ENCODE measurements at regions not wholly inside any gene's neighbourhood (a gene's known extent, or its start where the extent isn't known, plus 50 kb on each side); places are given as distances from the start of the nearest gene placed in this dataset.

DNA sequence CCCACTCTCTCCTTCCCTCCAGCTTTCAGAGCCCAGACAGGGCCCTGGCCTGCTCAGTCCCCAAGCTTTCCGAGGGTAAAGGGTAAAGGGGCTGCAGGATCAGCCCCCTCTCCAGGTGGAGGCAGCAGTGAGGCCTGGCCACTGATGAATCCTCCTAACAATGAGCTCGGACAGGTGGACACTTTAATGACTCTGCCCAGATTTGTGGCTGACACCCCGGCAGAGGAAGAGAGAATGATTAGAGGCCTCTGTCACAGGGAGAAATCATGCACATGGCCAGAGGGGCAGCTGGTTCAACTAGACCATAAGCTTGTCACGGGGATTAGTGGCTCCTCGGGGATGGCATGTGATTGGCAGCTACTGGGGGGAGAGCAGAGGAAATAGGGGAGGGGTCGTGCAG, 587.5 kb upstream of the B3GAT1 start:
- Histone ChIP-seq H3K27ac (ENCODE audit: insufficient read length, low read depth, low read length) (no peak overlapping the region), H3K4me1 (ENCODE audit: insufficient read depth, low read length) (peaks cover 5% of the 10 kb centered on the region), H2BK20ac (ENCODE audit: low read depth, low read length, poor library complexity, severe bottlenecking) (no peak overlapping the region), H2BK12ac (ENCODE audit: insufficient read length, low read depth, low read length) (no peak overlapping the region), H3K79me2 (ENCODE audit: insufficient read depth, low read length) (no peaks in the 10 kb centered on the region), H3K56ac (ENCODE audit: insufficient read length, low read depth, low read length) (no peak overlapping the region), H3T11ph (ENCODE audit: low read length) (no peak overlapping the region), H3K9me3 (ENCODE audit: control insufficient read depth, low read depth, low read length) (no peaks in the 10 kb centered on the region), H3K27me3 (ENCODE audit: insufficient read depth, low read length) (no peaks in the 10 kb centered on the region), H3K23me2 (ENCODE audit: insufficient read length, low read depth, low read length, poor library complexity, severe bottlenecking) (no peaks in the 10 kb centered on the region), H3K4me2 (ENCODE audit: insufficient read depth, insufficient read length, low read length) (no peak overlapping the region), H3K23ac (ENCODE audit: insufficient read length, low read depth, low read length) (no peak overlapping the region), H4K8ac (replicated peaks; ENCODE audit: insufficient read length, low read depth, low read length) (no peak overlapping the region), H3K9ac (ENCODE audit: extremely low read depth, insufficient read length, low read length) (no peak overlapping the region), H4K20me1 (ENCODE audit: control insufficient read depth, insufficient read depth, insufficient read length) (no peaks in the 10 kb centered on the region), H3K79me1 (ENCODE audit: insufficient read depth, low read depth, low read length, poor library complexity, severe bottlenecking) (no peaks in the 10 kb centered on the region), H3K4ac (ENCODE audit: low read depth, low read length) (no peak overlapping the region), H2AFZ (ENCODE audit: low read length) (no peak overlapping the region), H3K18ac (ENCODE audit: insufficient read length, low read depth, low read length) (no peak overlapping the region), H2BK5ac (ENCODE audit: insufficient read length, low read length) (no peak overlapping the region), H3K14ac (ENCODE audit: insufficient read depth, low read length) (no peak overlapping the region), H2BK120ac (ENCODE audit: low read depth, low read length, poor library complexity, severe bottlenecking) (no peak overlapping the region), H2BK15ac (ENCODE audit: low read depth, low read length) (no peak overlapping the region), H4K5ac (ENCODE audit: insufficient read length, low read depth, low read length) (no peak overlapping the region), H4K91ac (ENCODE audit: insufficient read length, low read depth, low read length) (no peak overlapping the region), H2AK5ac (ENCODE audit: insufficient read length, low read length) (no peak overlapping the region)
- H3K27ac Mint-ChIP-seq: peak overlapping the region in 2 of 3 experiments; percentile 22 to 81; a peak in 4 of 7 replicates
- H3K36me3 Mint-ChIP-seq (ENCODE audit: insufficient read depth in 1 of 3, low read depth in 3 of 3): no peaks in the 10 kb centered on the region; a peak in 1 of 7 replicates
- H3K9me3 Mint-ChIP-seq: peaks cover 0 to 6% of the 10 kb centered on the region in 2 experiments; a peak in 1 of 5 replicates
- TF ChIP-seq, protein P1, sequence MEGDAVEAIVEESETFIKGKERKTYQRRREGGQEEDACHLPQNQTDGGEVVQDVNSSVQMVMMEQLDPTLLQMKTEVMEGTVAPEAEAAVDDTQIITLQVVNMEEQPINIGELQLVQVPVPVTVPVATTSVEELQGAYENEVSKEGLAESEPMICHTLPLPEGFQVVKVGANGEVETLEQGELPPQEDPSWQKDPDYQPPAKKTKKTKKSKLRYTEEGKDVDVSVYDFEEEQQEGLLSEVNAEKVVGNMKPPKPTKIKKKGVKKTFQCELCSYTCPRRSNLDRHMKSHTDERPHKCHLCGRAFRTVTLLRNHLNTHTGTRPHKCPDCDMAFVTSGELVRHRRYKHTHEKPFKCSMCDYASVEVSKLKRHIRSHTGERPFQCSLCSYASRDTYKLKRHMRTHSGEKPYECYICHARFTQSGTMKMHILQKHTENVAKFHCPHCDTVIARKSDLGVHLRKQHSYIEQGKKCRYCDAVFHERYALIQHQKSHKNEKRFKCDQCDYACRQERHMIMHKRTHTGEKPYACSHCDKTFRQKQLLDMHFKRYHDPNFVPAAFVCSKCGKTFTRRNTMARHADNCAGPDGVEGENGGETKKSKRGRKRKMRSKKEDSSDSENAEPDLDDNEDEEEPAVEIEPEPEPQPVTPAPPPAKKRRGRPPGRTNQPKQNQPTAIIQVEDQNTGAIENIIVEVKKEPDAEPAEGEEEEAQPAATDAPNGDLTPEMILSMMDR (conservative IDR thresholded peaks at IDR 0.05): peak; percentile 34; the same call in 1 of the 3 replicates
- H3K4me3 Mint-ChIP-seq: no peak overlapping the region
- H3K4me1 Mint-ChIP-seq: peaks cover 42 to 50% of the 10 kb centered on the region in 2 experiments
- DNase-seq: no peak
- no CpG with 5 or more reads among the region's 6 CpGs for WGBS (ENCODE audit: extremely low coverage, insufficient read length, low lambda C conversion rate)
- H3K27me3 Mint-ChIP-seq (ENCODE audit: low read depth): no peaks in the 10 kb centered on the region; the same call in 1 of the 2 replicates
